Activated CD4-positive, alpha-beta memory T cell treated with anti-CD3 and anti-CD28 coated beads for 36 hours (primary cell): ENCODE measurements at regions not wholly inside any gene's neighbourhood (a gene's known extent, or its start where the extent isn't known, plus 50 kb on each side); places are given as distances from the start of the nearest gene placed in this dataset.

Source experiments
- CTCF ChIA-PET: fragments of 350-600 bp; sonication (Branson Sonifier 250); formaldehyde crosslinking; loops from one replicate; lab custom pipeline; 2021; ENCODE audit warnings: antibody characterized with exemption, inconsistent platforms; lab: Charles Lee
- POLR2A ChIA-PET: fragments of 350-600 bp; sonication (Branson Sonifier 250); formaldehyde crosslinking; loops from one replicate; lab custom pipeline; 2021; ENCODE audit warnings: antibody characterized with exemption; lab: Charles Lee
- DNase-seq: peaks from one replicate; pipeline ENCODE4 v3.0.0-alpha.2; 2020
- H3K27ac Mint-ChIP-seq: one replicate; pipeline ENCODE4 v1.8.0; 2021; ENCODE audit warnings: mixed read lengths
- H3K27me3 Mint-ChIP-seq: one replicate; pipeline ENCODE4 v1.8.0; 2021; ENCODE audit warnings: mixed read lengths
- H3K36me3 Mint-ChIP-seq: one replicate; pipeline ENCODE4 v1.8.0; 2021; ENCODE audit warnings: mixed read lengths
- H3K4me1 Mint-ChIP-seq: one replicate; pipeline ENCODE4 v1.8.0; 2021; ENCODE audit warnings: low read depth, mixed read lengths
- H3K4me3 Mint-ChIP-seq: one replicate; pipeline ENCODE4 v1.8.0; 2021; ENCODE audit warnings: mild to moderate bottlenecking, mixed read lengths
- H3K9me3 Mint-ChIP-seq: one replicate; pipeline ENCODE4 v1.8.0; 2021; ENCODE audit warnings: mixed read lengths
- intact Hi-C: fragments of 100-400 bp; cut with micrococcal nuclease; formaldehyde crosslinking; loops from one replicate; pipeline ENCODE4 v1.15.1; 2023

- H3K27me3 Mint-ChIP-seq = no peaks in the 10 kb centered on the region
- H3K27ac Mint-ChIP-seq = no peak overlapping the region
- DNase-seq = no peak
- no peaks in the 10 kb centered on the region for H3K9me3 Mint-ChIP-seq
- intact Hi-C loops = loop anchor here (10.0 kb wide), 1 partner anchor 1050 kb away; no protein-coding TSS in a partner anchor
- CTCF ChIA-PET = interaction anchor here (1.0 kb wide), 1 partner anchor 1115 kb away, joined by 4 read pairs; no protein-coding TSS in a partner anchor
- H3K36me3 Mint-ChIP-seq = peaks cover 2% of the 10 kb centered on the region
- peaks cover 3% of the 10 kb centered on the region for H3K4me1 Mint-ChIP-seq
- H3K4me3 Mint-ChIP-seq = no peak overlapping the region
- POLR2A ChIA-PET = no interaction called here
These were observed 173.6 kb downstream of the ARHGAP12 start for GRCh38 chr10:31754803-31755624.

GRCh38 chr10:31753681-31754080, 174.9 kb downstream of the ARHGAP12 start:
- H3K36me3 Mint-ChIP-seq = no peaks in the 10 kb centered on the region
- H3K4me1 Mint-ChIP-seq = peaks cover 3% of the 10 kb centered on the region
- no peaks in the 10 kb centered on the region for H3K9me3 Mint-ChIP-seq
- DNase-seq = no peak
- POLR2A ChIA-PET = no interaction called here
- H3K27ac Mint-ChIP-seq = no peak overlapping the region
- no peak overlapping the region for H3K4me3 Mint-ChIP-seq
- CTCF ChIA-PET = no interaction called here
- no peaks in the 10 kb centered on the region for H3K27me3 Mint-ChIP-seq
- intact Hi-C loops = loop anchor here (10.0 kb wide), 1 partner anchor 1049 kb away; no protein-coding TSS in a partner anchor

- ChIA-PET CTCF (interaction anchor here (1.2 kb wide), 1 partner anchor 18 kb away, joined by 5 read pairs; no protein-coding TSS in a partner anchor), POLR2A (no interaction called here)
- no peaks in the 10 kb centered on the region for H3K27me3 Mint-ChIP-seq
- H3K27ac Mint-ChIP-seq = no peak overlapping the region
- no peak overlapping the region for H3K4me3 Mint-ChIP-seq
- H3K36me3 Mint-ChIP-seq = no peaks in the 10 kb centered on the region
- intact Hi-C loops = loop anchor here (10.0 kb wide), 1 partner anchor 1047 kb away; no protein-coding TSS in a partner anchor
- no peak for DNase-seq
- no peaks in the 10 kb centered on the region for H3K9me3 Mint-ChIP-seq
- peaks cover 4% of the 10 kb centered on the region for H3K4me1 Mint-ChIP-seq
These were observed 176.5 kb downstream of the ARHGAP12 start for GRCh38 chr10:31752170-31752569.

- H3K4me1 Mint-ChIP-seq = peaks cover 8% of the 10 kb centered on the region
- H3K9me3 Mint-ChIP-seq = no peaks in the 10 kb centered on the region
- H3K27ac Mint-ChIP-seq = no peak overlapping the region
- POLR2A ChIA-PET = no interaction called here
- intact Hi-C loops = loop anchor here (10.0 kb wide), 1 partner anchor 1047 kb away; no protein-coding TSS in a partner anchor
- DNase-seq = no peak
- H3K27me3 Mint-ChIP-seq = no peaks in the 10 kb centered on the region
- H3K4me3 Mint-ChIP-seq = no peak overlapping the region
- no peaks in the 10 kb centered on the region for H3K36me3 Mint-ChIP-seq
- CTCF ChIA-PET = interaction anchor here (1.2 kb wide), 1 partner anchor 18 kb away, joined by 5 read pairs; no protein-coding TSS in a partner anchor
These were observed 176.9 kb downstream of the ARHGAP12 start for GRCh38 chr10:31751738-31752080.

- intact Hi-C loops = loop anchor here (10.0 kb wide), 1 partner anchor 1046 kb away; no protein-coding TSS in a partner anchor
- no peak overlapping the region for H3K27ac Mint-ChIP-seq
These were observed 177.4 kb downstream of the ARHGAP12 start for GRCh38 chr10:31751051-31751737.

GRCh38 chr10:31749981-31750840, 178.4 kb downstream of the ARHGAP12 start:
- intact Hi-C loops = loop anchor here (5.0 to 10.0 kb wide), 2 partner anchors 718 to 1045 kb away; partner anchors contain the start of gene ZNF438
- H3K27me3 Mint-ChIP-seq = no peaks in the 10 kb centered on the region
- H3K9me3 Mint-ChIP-seq = no peaks in the 10 kb centered on the region
- DNase-seq = no peak
- no peak overlapping the region for H3K27ac Mint-ChIP-seq
- H3K4me3 Mint-ChIP-seq = no peak overlapping the region
- H3K4me1 Mint-ChIP-seq = peaks cover 21% of the 10 kb centered on the region
- ChIA-PET POLR2A (interaction anchor here (0.9 kb wide), 1 partner anchor 10 kb away, joined by 4 read pairs; no protein-coding TSS in a partner anchor), CTCF (no interaction called here)
- H3K36me3 Mint-ChIP-seq = no peaks in the 10 kb centered on the region

More at GRCh38 chr10:31751051-31751737, 177.4 kb downstream of the ARHGAP12 start:
- ChIA-PET POLR2A (no interaction called here), CTCF (no interaction called here)
- no peaks in the 10 kb centered on the region for H3K36me3 Mint-ChIP-seq
- H3K4me1 Mint-ChIP-seq = peaks cover 11% of the 10 kb centered on the region
- DNase-seq = no peak
- no peaks in the 10 kb centered on the region for H3K27me3 Mint-ChIP-seq
- H3K9me3 Mint-ChIP-seq = no peaks in the 10 kb centered on the region
- no peak overlapping the region for H3K4me3 Mint-ChIP-seq

- H3K9me3 Mint-ChIP-seq = no peaks in the 10 kb centered on the region
- POLR2A ChIA-PET = interaction anchor here (0.9 kb wide), 1 partner anchor 11 kb away, joined by 4 read pairs; no protein-coding TSS in a partner anchor
- intact Hi-C loops = loop anchor here (5.0 kb wide), 1 partner anchor 717 kb away; the partner anchor contains the start of gene ZNF438
- H3K36me3 Mint-ChIP-seq = no peaks in the 10 kb centered on the region
- H3K27ac Mint-ChIP-seq = no peak overlapping the region
- CTCF ChIA-PET = no interaction called here
- no peak overlapping the region for H3K4me3 Mint-ChIP-seq
- DNase-seq = no peak
- peaks cover 30% of the 10 kb centered on the region for H3K4me1 Mint-ChIP-seq
- no peaks in the 10 kb centered on the region for H3K27me3 Mint-ChIP-seq
These were observed 179.3 kb downstream of the ARHGAP12 start for GRCh38 chr10:31749301-31749700.

- DNase-seq = peak; percentile 76
- peaks cover 3% of the 10 kb centered on the region for H3K9me3 Mint-ChIP-seq
- ChIA-PET POLR2A (interaction anchor here (0.5 to 1.5 kb wide), 7 partner anchors 12 to 160 kb away, joined by 3 to 19 read pairs (median 4); no protein-coding TSS in a partner anchor), CTCF (interaction anchor here (0.6 to 2.2 kb wide), 3 partner anchors 24 to 513 kb away, joined by 3 to 10 read pairs (median 4); no protein-coding TSS in a partner anchor)
- intact Hi-C loops = loop anchor here (1.0 to 5.0 kb wide), 5 partner anchors 15 to 713 kb away; partner anchors contain the start of gene ZNF438
- H3K36me3 Mint-ChIP-seq = peaks cover 1% of the 10 kb centered on the region
- peak overlapping the region; percentile 38 for H3K4me3 Mint-ChIP-seq
- H3K27ac Mint-ChIP-seq = peak overlapping the region; percentile 95
- H3K4me1 Mint-ChIP-seq = peaks cover 38% of the 10 kb centered on the region
- H3K27me3 Mint-ChIP-seq = no peaks in the 10 kb centered on the region
These were observed 182.8 kb downstream of the ARHGAP12 start for GRCh38 chr10:31745612-31746376.

- CTCF ChIA-PET = no interaction called here
- Mint-ChIP-seq H3K27ac (peak overlapping the region; percentile 95), H3K9me3 (peaks cover 3% of the 10 kb centered on the region), H3K4me1 (peaks cover 38% of the 10 kb centered on the region), H3K4me3 (no peak overlapping the region), H3K27me3 (no peaks in the 10 kb centered on the region), H3K36me3 (peaks cover 1% of the 10 kb centered on the region)
- POLR2A ChIA-PET = interaction anchor here (1.0 kb wide), 1 partner anchor 712 kb away, joined by 3 read pairs; no protein-coding TSS in a partner anchor
- DNase-seq = no peak
- intact Hi-C loops = no loop called here
These were observed 184.6 kb downstream of the ARHGAP12 start for GRCh38 chr10:31744025-31744424.

- intact Hi-C loops = no loop called here
These were observed 186.4 kb downstream of the ARHGAP12 start for GRCh38 chr10:31742255-31742654.

More at GRCh38 chr10:31742255-31742654, 186.4 kb downstream of the ARHGAP12 start:
- H3K27me3 Mint-ChIP-seq = no peaks in the 10 kb centered on the region
- H3K36me3 Mint-ChIP-seq = peaks cover 1% of the 10 kb centered on the region
- H3K9me3 Mint-ChIP-seq = peaks cover 3% of the 10 kb centered on the region
- no peak for DNase-seq
- no peak overlapping the region for H3K4me3 Mint-ChIP-seq
- H3K4me1 Mint-ChIP-seq = peaks cover 38% of the 10 kb centered on the region
- ChIA-PET POLR2A (no interaction called here), CTCF (interaction anchor here (1.6 kb wide), 1 partner anchor 28 kb away, joined by 5 read pairs; no protein-coding TSS in a partner anchor)
- no peak overlapping the region for H3K27ac Mint-ChIP-seq
